Globus pallidus (tissue), 1 donor: ENCODE measurements at regions not wholly inside any gene's neighbourhood (a gene's known extent, or its start where the extent isn't known, plus 50 kb on each side); places are given as distances from the start of the nearest gene placed in this dataset.

ENCODE experiments used
- DNase-seq: peaks from one replicate; pipeline ENCODE4 v3.0.0-alpha.2; 2015; ENCODE audit warnings: low spot score

DNA sequence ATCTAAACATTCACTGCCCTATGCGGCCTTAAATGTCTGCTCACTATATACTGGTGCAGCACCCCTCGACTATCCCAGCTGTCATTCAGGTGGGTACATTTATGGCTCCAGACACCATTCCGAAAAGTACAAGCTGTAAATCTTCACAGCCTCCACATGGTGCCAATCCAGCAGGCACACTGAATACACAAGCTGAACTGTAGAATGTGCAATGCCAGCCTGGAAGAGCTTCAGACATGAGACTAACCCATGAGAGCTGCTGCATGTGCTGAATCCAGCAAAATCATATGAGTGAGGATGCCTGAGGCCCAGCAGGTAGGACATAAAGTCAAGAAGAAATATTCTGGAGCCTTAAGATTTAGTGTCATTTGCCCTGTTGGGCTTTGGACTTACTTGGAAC lies 483.8 kb upstream of the GRIA1 start:
- DNase-seq: no peak

DNA sequence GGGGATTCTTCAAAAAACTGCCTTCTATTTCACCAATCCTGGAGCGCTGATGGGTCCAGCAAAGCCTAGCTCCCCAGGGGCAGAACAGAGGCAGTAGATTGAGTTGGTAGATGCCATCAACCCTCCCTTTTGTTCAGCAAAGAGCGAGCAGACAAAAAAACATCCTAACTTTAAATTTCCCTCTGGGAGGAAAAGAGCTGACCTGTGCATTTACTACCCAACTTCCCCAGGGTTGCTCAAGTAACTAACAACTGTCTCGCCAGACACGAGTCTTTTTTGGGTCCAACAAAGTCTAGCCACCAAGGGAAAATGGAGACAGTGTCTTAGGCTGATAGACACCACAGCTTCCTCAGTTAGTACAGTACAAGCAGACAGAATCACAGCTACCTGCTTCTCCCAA lies 476.3 kb upstream of the GRIA1 start:
- no peak for DNase-seq

DNA sequence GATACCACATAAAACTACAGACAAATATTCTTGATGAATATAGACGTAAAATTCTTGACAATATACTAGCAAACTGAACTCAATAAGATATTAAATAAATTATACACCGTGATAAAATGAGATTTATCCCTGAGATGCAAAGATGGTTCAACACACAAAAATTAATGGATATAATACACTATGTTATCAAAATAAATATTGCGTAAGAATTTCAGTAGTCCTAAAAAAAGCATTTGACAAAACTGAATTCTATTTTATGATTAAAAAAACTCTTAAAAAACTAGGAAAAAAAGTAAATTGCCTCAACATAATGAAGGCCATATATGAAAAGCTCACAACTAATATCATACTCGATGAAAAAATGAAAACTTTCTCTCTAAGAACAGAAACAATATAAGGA lies 472.3 kb upstream of the GRIA1 start:
- no peak for DNase-seq

DNA sequence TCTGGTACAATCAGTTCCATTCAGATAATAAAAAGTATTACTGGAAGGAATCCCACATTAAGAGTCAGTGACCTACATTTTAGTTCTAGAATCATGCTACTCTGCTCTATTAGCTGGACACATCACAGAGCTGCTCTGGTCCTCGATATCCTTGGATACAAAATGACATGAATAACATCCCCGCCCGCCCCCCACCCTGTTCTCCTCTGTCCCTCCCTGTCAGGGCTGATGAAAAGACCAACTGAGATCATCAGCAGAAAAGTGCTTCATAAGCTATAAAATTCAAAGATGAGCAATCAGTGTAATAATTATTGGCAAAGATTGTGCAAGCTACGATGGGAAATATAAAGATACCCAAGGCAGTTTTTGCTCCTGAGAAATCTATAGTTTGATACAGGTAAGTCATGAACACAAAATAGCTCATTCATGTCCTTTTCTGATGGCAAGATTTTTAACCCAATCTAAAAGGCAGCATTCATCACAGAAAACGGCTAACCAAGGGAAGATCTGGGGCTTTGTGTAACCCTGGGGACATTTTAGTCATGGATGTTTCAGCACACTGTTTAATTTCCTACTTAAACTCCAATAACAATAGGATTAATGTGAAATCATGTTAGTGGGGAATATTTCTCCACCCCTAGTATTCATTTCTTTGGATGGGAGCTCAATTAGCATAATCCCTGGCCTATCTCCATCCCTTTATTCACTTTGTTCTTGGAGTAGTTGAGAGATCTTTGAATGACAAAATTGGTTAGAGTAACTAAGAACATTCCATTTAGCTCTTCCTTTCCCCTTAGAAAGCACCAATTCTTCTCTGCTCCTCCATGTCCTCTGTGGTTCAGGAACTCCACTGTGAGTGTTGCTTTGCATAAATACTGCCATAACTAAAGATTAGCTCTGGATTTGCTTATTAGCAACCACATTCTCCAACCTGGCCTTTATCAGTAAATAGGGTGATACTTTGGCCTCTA lies 459.4 kb upstream of the GRIA1 start:
- no peak for DNase-seq

DNA sequence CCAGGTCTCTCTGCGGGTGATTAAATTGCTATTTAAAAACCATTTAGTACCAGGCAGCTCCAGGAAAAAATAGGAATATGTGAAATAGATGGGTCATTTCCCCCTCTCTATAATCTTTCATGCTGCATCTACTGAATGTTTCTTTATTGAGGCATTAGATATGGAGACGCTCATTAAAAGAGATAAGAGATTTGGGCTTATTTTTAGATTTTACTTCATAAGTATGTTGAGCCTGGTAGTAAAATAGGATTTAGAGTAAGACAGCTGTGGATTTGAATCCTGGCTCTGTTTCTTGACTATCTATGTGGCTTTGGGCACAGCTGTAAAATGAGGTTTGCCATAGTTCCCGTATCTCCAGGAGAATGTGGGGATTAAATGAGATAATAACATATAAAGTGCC lies 451.0 kb upstream of the GRIA1 start:
- no peak for DNase-seq

DNA sequence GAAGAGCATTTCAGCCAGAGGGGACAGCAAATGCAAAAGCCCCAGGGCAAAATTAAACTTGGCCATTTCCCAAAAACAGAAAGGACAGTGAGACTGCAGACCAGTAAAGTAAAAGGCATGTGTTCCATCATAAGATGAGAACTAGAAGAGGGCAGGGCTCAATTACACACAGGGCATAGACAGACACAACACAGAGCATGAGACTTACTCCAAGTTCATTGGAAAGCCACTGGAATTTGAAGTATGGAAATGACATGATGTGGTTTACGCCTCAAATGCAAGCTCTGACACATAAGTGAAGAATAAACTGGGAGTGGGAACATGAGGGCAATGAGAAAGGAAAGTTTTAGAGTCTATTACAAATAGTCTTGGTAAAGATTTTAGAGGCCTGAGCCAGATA lies 446.6 kb upstream of the GRIA1 start:
- DNase-seq: no peak

DNA sequence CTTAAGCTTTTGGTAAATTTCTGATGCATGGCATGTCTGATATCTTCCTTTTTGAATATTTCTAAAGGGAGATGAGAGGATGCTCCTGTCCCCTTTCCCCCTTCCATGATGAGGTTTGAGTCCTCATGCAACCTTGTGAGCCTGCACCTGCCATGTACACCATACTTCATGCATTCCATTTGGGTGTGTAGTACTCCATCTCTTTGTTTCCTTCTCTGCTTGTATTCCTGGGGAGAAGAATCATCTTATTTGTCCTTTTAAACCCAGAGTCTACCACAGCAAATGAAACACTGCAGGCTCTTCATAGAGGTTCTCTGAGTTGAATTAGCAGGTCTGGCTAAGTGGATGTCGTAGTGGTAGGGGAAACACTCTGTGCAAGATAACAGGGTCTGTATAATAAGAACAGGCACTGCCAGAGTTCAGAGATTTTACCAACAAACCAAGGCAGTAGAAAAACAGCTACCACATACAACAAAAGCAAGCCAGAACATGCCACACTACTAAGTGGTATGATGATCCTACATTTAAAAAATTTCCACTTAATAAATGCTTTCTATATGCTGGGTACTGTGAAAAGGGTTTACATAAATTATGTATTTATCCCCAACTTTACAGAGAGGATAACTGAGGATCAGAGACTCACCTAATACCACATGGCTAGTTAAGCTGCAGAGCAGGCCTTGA lies 439.8 kb upstream of the GRIA1 start:
- no peak for DNase-seq

DNA sequence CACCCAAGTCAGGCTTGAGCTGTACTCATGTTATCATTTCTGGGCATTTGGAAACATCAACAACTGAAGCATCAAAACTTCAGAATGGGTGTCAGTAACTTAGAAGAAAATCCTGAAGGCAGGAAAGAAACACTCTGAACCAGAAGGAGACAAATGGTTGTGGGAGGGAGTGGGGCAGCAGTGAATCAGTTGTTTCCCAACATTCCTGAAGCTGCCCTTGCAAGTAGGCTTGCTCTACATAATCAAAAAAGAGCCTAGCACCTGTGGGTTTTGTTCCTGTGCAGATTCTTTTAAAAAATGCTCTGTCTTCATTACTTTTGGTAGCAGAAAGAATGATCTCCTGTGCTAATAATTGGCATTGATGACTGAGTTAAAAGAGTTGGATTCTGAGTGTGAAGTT lies 424.2 kb upstream of the GRIA1 start:
- no peak for DNase-seq

DNA sequence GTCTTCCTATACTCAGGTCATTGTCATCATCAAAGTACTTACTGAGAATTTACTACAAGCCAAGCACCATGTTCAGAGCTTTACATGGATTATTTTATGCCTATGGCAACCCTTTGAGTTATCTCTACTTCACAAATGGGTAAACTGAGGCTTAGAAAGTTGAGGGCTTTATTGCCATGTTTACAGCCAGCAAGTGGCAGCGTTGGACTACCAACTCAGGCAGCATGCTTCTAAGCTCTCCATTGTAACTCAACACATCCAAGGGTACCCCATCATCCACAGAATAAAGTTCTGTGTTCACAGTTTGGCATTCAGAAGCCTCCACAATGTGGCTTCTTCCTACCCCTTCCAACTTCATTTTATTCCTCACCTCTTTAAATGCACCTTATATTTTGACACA lies 422.6 kb upstream of the GRIA1 start:
- DNase-seq: no peak

DNA sequence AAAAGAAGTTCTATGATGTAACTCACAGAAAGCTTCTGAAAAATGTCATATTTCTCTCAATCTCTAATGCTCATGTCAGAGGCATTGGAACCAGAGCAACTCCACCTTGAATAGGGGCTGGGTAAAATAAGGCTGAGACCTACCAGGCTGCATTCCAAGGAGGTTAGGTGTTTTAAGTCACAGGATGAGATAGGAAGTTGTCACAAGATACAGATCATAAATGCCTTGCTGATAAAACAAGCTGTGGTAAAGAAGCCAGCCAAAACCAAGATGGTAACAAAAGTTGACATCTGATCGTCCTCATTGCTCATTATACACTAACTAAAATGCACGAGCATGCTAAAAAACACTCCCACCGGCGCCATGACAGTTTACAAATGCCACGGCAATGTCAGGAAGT lies 411.1 kb upstream of the GRIA1 start:
- no peak for DNase-seq

DNA sequence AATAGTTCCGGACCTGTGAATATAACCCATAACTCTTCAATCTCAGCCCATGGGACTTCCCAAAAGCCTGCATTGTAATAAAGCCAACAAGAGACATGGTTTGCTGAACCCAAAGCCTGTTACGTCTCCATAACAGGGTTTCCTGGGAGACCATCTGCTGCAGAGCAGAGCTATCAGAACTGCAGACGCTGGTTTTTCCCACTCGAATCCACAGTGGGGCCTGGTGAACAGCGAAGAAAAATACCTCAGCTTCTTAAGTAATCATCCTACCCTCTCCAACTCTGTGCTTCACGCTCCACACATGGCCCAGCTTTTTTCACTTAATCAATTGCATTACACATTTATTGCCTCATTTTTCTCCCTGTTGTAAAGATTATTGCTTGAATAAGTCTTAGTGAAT lies 409.5 kb upstream of the GRIA1 start:
- DNase-seq: no peak

DNA sequence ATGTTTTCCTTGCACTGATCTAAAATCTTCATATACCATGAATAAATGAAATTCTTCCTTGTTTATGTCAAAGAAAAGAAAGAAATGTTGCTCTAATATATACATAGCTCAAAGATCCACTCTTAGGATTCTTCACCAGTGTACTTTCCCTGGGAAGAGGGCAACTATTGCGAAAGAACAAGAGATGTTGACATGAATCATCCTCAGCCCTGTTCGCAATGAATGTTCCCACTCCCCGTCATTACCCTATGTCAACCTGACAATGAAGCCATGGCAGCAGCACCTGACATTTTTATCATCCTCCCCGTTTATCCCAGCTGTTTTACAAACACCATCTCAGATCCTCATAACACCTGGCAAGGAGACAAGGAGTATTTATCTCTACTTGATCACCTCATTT lies 409.1 kb upstream of the GRIA1 start:
- no peak for DNase-seq

DNA sequence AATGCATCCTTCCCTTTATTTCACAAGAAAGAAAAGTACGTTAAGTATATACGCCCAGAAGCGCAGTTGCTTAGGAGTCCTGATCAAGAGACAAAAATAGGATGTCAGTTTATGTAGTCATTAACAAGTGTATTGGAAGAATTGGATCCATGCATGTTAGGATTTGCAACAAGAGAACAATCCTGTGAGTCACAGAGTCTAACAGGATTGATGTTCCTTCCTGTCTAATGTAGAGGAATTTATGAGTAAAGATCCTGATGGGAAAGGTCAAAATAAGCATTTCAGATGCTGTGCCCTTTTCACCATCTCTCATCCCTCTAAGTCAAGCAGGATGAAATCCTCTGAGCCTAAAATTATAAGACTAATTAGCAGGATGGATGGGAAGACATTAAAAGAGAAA lies 406.0 kb upstream of the GRIA1 start:
- no peak for DNase-seq

DNA sequence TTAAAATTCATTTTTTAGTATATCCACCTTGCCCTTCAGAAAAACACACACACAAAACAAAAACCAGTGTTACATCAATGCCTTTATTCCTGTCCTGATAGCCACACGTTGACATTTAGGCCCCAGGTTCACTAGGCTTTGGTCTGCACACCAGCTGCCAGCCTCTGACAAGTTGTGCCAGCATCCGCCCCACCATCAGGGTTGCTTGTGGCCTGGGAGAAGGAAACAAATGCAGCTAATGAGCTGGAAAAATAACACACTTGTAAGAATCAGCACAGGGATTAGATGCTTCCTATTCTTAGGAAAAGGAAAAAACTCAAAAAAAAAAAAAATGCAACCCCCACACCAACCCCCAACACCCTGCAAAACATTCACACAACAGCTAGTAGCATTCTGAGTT lies 404.0 kb upstream of the GRIA1 start:
- no peak for DNase-seq

DNA sequence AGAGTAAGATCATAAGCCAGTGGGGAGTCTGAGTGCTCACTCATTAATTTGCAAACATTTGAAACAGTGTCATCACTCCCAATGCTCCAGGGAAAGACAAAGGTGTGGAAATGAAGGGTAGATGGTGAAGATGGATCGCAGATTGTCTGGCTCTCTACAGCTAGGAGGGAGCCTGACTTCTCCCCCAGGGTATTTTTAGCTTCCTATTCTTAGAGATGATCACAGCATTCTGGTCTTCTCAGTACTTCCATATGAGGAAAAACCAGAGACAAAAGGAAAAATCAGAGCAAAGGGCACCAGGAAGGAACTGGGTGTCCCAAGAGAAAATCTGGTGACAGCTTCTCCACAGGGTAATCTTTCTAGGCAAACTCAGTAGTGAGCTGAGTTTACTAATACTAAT lies 401.9 kb upstream of the GRIA1 start:
- no peak for DNase-seq

DNA sequence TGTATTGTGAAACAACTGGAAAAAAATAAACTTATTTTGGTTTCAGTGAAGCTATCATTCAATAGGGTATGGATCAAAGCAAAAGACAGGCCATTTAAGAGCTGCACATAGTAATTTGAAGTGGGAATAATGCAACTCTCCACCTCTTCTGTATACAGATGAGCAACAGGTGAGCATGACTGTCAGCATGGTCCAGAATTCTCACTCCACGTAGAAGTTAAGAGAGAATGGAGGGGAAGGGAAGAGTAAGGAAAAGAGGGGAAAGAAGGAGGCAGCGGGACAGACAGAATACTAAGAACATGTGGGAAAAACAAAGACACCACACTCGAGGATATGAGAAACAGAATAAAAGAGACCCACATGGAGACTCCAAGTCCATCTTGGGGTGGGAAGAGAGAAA lies 396.1 kb upstream of the GRIA1 start:
- no peak for DNase-seq

DNA sequence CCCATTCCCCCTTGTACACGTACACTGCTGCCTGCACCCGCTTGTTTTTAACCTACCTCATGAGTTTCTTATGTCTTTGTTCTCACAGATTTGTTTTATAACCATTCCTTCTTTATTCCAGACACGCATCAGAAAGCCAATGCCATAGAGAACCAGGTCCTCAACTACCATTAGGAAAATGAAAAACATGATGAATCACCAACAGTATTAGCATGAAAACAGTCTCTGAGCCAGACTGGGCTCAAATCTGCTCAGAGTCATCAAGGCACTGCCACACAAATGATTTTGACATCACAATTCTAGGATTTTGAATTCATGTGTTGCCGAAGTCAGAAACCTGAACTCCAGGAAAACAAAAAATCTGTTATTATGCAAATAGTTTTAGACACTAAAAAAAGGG lies 394.1 kb upstream of the GRIA1 start:
- DNase-seq: no peak

DNA sequence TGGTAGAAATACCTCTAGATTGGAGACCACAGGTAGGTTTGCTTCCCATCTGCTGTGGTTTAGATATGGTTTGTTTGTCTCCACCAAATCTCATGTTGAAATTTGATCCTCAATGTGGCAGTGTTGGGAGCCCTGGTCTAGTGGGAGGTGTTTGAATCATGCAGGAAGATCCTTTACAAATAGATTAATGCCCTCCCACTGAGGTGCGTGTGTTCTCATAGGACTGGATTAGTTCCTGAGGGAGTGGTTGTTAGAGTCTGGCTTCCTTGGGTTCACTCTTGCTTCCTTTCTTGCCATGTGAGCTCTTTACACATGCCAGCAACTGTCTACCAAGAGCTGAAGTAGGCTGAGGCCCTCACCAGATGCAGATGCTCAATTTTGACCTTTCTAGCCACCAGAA lies 391.1 kb upstream of the GRIA1 start:
- no peak for DNase-seq

DNA sequence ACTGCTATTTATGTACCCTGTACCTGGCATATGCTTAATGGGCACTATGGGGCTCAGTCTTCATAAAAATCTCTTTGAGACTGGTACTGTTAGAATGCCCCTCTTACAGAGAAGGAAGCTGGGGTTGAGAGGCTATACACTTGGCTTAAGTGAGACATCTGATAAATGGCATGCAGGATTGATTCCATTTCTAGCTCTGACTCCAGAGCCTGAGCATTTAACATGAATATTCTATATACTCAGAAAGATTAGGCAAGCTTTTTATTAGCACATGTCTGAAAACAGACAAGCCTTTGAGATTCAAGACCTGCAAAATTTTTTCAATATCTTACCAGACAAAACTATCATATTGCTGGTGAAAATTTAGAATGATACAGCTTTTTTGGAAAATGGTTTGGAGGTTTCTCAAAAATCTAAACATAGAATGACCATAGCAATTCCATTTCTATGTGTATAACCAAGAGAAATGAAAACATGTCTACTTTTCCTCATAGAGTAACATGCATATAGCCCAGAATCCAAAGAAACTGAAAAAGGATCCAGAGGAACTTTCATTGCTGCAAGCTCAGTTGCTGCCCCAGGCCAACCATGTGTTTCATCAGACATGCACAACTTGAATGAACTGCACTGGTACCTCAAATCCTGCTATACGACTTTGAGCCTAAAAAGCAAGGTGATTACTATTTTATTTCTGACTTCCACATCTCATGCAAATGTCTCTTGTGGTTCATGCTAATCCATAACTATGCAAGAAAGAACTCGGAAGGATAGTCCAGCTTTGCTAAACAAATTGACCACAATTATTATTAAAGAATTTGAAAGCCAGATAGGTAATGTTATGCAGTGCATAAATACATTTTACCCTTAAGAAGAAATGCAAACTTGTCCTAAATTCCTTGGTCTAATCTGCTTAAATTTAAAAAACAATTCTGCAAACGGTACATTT lies 389.0 kb upstream of the GRIA1 start:
- no peak for DNase-seq

DNA sequence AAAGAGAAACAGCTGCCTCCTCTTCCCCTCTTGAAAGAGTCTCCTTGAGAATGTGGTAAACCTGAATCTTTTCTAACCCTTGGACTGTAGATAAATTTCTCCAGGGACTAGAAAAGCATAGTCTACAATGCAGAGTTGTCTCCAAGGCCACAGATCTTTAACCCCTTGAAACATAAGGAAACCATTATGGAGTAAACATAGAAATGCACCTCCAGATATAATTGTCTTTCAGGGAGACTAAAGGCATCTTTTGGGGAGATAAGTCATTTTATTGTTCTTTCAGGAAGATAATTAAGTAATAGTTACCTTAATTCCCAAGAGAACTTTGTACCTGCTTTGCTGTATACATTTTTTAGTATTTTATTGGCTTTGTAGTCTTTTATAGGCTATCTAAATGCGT lies 373.6 kb upstream of the GRIA1 start:
- DNase-seq: no peak

DNA sequence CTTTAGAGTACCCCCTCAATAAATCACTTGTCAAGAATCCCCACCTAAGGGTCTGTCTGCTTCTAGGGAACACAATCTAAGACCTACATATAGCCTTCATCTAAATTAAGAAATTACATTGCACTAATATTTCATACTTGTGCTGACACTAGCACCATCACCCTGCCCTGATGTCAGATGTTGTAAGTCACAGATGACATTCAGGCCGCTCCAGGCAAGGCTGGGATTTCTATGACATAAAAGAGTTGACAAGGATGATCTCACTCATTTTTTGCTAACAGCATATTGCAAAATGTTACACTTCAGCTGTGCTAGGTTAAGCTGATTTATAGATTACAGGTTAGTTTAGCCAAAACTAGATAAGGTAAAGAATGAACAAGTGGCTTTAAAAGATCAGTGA lies 372.5 kb upstream of the GRIA1 start:
- DNase-seq: no peak

DNA sequence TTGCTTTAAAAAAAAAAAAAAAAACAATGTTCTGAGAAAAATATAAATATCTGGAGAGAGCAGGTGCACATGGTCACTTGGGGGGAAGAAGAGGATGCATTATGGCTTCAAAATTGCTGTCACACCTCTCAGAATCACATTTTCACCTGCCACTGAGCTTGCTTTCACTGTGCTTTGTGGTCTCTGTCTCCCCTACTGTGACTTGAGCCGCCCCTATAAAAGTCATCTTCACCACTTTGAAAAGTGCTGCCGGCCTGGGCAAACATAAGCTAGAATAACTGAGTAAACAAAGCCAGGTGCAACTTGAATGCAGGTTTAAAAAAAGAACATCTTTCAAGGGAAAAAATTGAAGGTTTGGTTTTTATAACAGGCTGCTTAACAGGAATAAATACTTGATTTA lies 368.1 kb upstream of the GRIA1 start:
- DNase-seq: no peak

DNA sequence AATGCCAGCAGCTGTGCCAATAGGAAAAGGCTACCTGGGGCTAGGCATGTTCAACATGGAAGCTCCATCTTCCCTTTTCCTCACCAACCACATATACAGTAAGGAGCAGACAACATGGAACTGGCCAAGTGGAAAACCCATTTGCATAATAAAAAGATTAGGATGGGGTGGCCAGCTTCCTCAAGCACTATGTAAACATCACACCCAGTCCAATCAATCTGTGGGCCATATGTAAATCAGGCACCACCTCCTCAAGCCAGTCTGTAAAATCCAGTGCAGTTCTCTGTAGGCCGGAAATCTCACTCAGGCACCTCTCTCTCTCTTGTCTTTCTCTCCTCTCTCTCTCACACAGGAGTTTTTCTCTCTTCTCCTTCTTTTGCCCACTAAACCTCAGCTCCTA lies 360.2 kb upstream of the GRIA1 start:
- no peak for DNase-seq
